Panc1 (cell line): ENCODE measurements at regions not wholly inside any gene's neighbourhood (a gene's known extent, or its start where the extent isn't known, plus 50 kb on each side); places are given as distances from the start of the nearest gene placed in this dataset.

ENCODE experiments used
- ATAC-seq: fragments of 200-7000 bp; cut with Tn5 transposase; 2 replicates; pipeline ENCODE4 v1.9.1; 2020; ENCODE audit warnings: mild to moderate bottlenecking, moderate library complexity
- BruUV-seq: library from RNA; stranded (reverse); fragments of 400-500 nt; replicated peaks from 2 replicates; lab custom pipeline; 2021; lab: Mats Ljungman, UMichigan
- CTCF ChIA-PET: fragments of 300-600 bp; sonication (Branson Sonifier 250); formaldehyde crosslinking; loops from one replicate; lab custom pipeline; 2022; ENCODE audit warnings: antibody characterized with exemption; lab: Charles Lee
- POLR2A ChIA-PET: fragments of 300-600 bp; sonication (Branson Sonifier 250); formaldehyde crosslinking; loops from one replicate; lab custom pipeline; 2022; ENCODE audit warnings: antibody characterized with exemption; lab: Charles Lee
- DNase-seq: peaks from one replicate; pipeline ENCODE4 v3.0.0-alpha.2; 2010; ENCODE audit warnings: low read depth, low spot score
- H3K27ac ChIP-seq: 2 replicates; pipeline ENCODE4 v1.5.1; 2011; ENCODE audit warnings: mild to moderate bottlenecking, low read length, inconsistent platforms
- H3K27me3 ChIP-seq: fragments of 200-500 bp; sonication (Bioruptor generic); 2 replicates; pipeline ENCODE4 v1.6.0; 2014; ENCODE audit warnings: low read length, inconsistent platforms; ENCODE audit not compliant: control insufficient read depth, insufficient read depth
- H3K36me3 ChIP-seq: fragments of 200-500 bp; sonication (Bioruptor generic); 2 replicates; pipeline ENCODE4 v1.5.1; 2014; ENCODE audit warnings: inconsistent platforms, mild to moderate bottlenecking, low read length, moderate library complexity; ENCODE audit not compliant: control insufficient read depth, insufficient read depth
- H3K4me1 ChIP-seq: 2 replicates; pipeline ENCODE4 v1.5.1; 2011; ENCODE audit warnings: inconsistent platforms, mild to moderate bottlenecking, low read length, moderate library complexity; ENCODE audit not compliant: control insufficient read depth, insufficient read depth
- H3K4me3 ChIP-seq, 2 experiments: 2 replicates each; pipeline ENCODE4 v1.5.1; 2011 to 2012; ENCODE audit warnings: low read depth in 2 of 2, low read length in 2 of 2, mild to moderate bottlenecking in 2 of 2, inconsistent platforms in 1 of 2, moderate library complexity in 1 of 2
- H3K9me3 ChIP-seq: fragments of 200-500 bp; sonication (Bioruptor generic); 2 replicates; pipeline ENCODE4 v1.5.1; 2014; ENCODE audit warnings: low read depth, mild to moderate bottlenecking, inconsistent platforms, low read length, moderate library complexity; ENCODE audit not compliant: control insufficient read depth, insufficient read depth
- POLR2AphosphoS5 ChIP-seq: IDR thresholded peaks from 2 replicates; pipeline ENCODE4 v1.6.1; 2012; ENCODE audit warnings: mild to moderate bottlenecking, low read depth, low read length, moderate library complexity
- SIN3A ChIP-seq: IDR thresholded peaks from 2 replicates; pipeline ENCODE4 v1.6.1; 2012; ENCODE audit warnings: low read depth, mild to moderate bottlenecking, low read length, moderate library complexity, borderline replicate concordance; ENCODE audit not compliant: insufficient read depth
- TCF7L2 ChIP-seq: IDR thresholded peaks from 2 replicates; pipeline ENCODE4 v1.6.1; 2011; ENCODE audit warnings: mild to moderate bottlenecking, low read depth, low read length, inconsistent platforms
- in situ Hi-C: cut with HindIII; loops from 2 replicates; pipeline ENCODE4 v1.10.0; 2016; ENCODE audit warnings: low sequenced_read_pairs, low pct_unique_long_range_greater_than_20kb
- intact Hi-C: fragments of 100-400 bp; cut with micrococcal nuclease; formaldehyde crosslinking; loops from one replicate; pipeline ENCODE4 v1.10.0; 2022; ENCODE audit not compliant: unreplicated experiment
- TF ChIP-seq, protein P1 (sequence below), 2 experiments: IDR thresholded peaks; 2 replicates each; pipeline ENCODE4 v1.6.1; 2011 to 2012; ENCODE audit warnings: low read depth in 2 of 2, control low read depth in 1 of 2, low read length in 1 of 2, mild to moderate bottlenecking in 1 of 2, moderate library complexity in 1 of 2; ENCODE audit not compliant: insufficient read depth in 1 of 2
- TF ChIP-seq, protein P2 (sequence below): fragments of 450-650 bp; IDR thresholded peaks from 2 replicates; pipeline ENCODE4 v1.5.1; 2017; ENCODE audit warnings: mild to moderate bottlenecking

DNA sequence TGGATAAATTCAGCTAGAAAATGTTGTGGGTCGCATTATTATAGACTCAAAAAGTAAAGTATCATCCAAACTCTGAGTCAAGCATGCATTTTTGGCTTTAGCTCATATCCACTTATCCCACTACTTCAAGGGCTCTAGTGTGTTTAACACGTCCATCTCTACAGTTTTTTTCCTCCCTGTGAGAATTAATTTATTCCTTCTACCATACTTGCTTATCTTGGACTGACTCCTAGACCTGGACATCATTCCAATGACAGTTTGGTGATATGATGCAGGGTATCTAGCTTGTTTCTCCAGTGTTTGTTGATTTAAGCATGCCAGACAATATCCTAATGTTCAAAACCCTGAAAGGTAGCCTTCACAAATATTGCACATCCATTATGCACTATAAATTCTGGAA, 1037.1 kb upstream of the INTU start:
- ATAC-seq = no peak
- no TSS peak for BruUV-seq
- ChIA-PET CTCF (no interaction called here), POLR2A (no interaction called here)
- Histone ChIP-seq H3K36me3 (no peaks in the 10 kb centered on the region), H3K4me3 (no peak overlapping the region), H3K27ac (no peak overlapping the region), H3K9me3 (no peaks in the 10 kb centered on the region), H3K4me1 (no peaks in the 10 kb centered on the region), H3K27me3 (no peaks in the 10 kb centered on the region)
- intact Hi-C loops (loop anchor here (10.0 kb wide), 1 partner anchor 371 kb away; no protein-coding TSS in a partner anchor), in situ Hi-C loops (no loop called here)
- TF ChIP-seq, protein P1, sequence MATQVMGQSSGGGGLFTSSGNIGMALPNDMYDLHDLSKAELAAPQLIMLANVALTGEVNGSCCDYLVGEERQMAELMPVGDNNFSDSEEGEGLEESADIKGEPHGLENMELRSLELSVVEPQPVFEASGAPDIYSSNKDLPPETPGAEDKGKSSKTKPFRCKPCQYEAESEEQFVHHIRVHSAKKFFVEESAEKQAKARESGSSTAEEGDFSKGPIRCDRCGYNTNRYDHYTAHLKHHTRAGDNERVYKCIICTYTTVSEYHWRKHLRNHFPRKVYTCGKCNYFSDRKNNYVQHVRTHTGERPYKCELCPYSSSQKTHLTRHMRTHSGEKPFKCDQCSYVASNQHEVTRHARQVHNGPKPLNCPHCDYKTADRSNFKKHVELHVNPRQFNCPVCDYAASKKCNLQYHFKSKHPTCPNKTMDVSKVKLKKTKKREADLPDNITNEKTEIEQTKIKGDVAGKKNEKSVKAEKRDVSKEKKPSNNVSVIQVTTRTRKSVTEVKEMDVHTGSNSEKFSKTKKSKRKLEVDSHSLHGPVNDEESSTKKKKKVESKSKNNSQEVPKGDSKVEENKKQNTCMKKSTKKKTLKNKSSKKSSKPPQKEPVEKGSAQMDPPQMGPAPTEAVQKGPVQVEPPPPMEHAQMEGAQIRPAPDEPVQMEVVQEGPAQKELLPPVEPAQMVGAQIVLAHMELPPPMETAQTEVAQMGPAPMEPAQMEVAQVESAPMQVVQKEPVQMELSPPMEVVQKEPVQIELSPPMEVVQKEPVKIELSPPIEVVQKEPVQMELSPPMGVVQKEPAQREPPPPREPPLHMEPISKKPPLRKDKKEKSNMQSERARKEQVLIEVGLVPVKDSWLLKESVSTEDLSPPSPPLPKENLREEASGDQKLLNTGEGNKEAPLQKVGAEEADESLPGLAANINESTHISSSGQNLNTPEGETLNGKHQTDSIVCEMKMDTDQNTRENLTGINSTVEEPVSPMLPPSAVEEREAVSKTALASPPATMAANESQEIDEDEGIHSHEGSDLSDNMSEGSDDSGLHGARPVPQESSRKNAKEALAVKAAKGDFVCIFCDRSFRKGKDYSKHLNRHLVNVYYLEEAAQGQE (IDR thresholded peaks at IDR 0.05; ENCODE audit: insufficient read depth in 1 of 2, low read depth in 2 of 2, low read length in 1 of 2) = no peak
- no peak for TF ChIP-seq TCF7L2
- TF ChIP-seq, protein P2, sequence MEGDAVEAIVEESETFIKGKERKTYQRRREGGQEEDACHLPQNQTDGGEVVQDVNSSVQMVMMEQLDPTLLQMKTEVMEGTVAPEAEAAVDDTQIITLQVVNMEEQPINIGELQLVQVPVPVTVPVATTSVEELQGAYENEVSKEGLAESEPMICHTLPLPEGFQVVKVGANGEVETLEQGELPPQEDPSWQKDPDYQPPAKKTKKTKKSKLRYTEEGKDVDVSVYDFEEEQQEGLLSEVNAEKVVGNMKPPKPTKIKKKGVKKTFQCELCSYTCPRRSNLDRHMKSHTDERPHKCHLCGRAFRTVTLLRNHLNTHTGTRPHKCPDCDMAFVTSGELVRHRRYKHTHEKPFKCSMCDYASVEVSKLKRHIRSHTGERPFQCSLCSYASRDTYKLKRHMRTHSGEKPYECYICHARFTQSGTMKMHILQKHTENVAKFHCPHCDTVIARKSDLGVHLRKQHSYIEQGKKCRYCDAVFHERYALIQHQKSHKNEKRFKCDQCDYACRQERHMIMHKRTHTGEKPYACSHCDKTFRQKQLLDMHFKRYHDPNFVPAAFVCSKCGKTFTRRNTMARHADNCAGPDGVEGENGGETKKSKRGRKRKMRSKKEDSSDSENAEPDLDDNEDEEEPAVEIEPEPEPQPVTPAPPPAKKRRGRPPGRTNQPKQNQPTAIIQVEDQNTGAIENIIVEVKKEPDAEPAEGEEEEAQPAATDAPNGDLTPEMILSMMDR = no peak
- TF ChIP-seq POLR2AphosphoS5 = no peak
- no peak for TF ChIP-seq SIN3A
- no peak for DNase-seq

DNA sequence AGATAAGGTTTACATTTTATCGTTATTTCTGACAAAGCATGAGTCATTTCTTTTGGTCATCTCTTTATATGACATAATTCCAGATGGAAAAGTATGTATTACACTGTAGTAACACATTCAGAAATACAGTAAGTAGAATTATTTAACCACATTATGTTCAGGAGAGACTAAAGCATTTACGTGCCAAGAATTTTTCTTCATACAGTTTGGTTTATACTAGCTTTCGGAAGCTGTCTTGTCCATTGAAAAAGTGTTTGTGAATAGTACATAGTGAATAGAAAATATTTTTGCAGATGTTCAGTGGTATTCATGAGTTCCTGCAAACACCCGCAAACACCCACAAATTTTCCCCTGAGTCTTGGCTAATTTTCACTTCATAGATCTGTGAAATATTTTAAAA, 1033.0 kb upstream of the INTU start:
- ChIA-PET CTCF (no interaction called here), POLR2A (no interaction called here)
- H3K27ac ChIP-seq = no peak overlapping the region
- no peaks in the 10 kb centered on the region for H3K36me3 ChIP-seq
- TF ChIP-seq, protein P1 (IDR thresholded peaks at IDR 0.05; ENCODE audit: insufficient read depth in 1 of 2, low read depth in 2 of 2, low read length in 1 of 2) = no peak
- TF ChIP-seq TCF7L2 (no peak), POLR2AphosphoS5 (no peak), SIN3A (no peak)
- TF ChIP-seq, protein P2 = no peak
- H3K4me1 ChIP-seq = no peaks in the 10 kb centered on the region
- H3K27me3 ChIP-seq = no peaks in the 10 kb centered on the region
- no peak overlapping the region for H3K4me3 ChIP-seq
- H3K9me3 ChIP-seq = no peaks in the 10 kb centered on the region
- in situ Hi-C loops (no loop called here), intact Hi-C loops (loop anchor here (10.0 kb wide), 2 partner anchors 375 to 1285 kb away; partner anchors contain the start of gene FAT4)
- no TSS peak for BruUV-seq
- ATAC-seq (no peak), DNase-seq (no peak)
